ENCODE measurements at regions not wholly inside any gene's neighbourhood (a gene's known extent, or its start where the extent isn't known, plus 50 kb on each side); places are given as distances from the start of the nearest gene placed in this dataset.

DNA sequence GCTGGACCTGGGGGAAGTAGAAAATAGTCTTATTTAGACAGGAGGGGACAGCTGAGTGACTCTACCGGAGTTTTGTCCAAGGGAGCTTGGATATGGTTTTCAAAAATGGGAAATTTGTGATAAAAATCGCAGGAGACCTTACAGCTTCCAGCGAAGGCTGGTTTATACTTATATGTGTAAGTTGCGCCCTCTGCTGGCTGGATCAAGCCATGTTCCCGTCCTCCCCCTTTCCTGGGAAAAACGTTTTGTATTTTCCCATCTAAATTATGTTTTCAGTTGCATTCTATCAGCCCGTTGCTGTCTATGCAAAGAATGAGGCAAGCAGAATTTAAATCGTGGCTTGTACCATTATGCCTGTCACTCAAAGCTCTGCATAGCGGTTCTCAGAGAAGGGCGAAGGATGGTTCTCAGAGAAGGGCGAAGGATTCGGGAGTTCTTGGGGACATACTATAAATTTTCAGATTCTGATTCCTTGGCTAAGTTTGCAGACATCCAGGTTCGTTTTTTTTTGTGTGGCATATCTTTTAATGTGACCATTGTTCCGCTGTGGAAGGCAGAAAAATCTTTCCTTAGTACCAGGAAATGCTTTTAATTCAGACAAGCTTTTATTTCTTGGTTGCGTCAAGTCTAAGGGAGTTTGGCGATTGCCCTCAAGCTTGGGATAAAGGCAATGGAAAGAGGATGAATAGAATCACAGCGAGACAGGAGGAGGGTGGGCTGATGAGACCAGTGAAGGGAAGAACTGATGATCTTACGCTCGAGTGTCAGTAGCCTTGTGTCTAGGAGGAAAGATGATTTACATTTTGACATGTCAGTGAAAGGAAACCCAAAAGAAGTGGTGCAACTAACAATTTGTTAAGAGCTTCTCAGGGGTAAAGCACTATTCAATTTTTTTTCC, 128.5 kb upstream of the ARX start:
- peak; percentile 47 for DNase-seq (ENCODE audit: low read depth)

DNA sequence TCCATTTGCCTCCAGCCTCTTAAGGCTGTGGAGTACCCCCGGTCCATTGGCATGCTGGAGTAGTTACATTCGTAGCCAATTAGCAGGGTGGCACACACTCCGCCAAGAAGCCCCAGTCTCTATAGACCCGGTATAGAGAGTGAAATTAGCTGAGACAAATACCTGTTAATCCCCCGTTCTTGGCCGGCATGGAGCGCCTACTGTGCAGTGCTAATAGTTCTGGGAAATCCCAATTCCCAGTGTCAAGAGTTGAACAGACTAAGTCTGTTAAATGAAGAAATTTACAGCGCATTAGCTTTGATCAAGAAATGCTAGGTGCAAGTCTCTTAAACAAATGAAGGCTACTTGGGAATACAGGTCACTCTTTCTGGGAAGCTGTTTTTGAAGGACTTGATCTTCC, 127.8 kb upstream of the ARX start:
- no peak for DNase-seq (ENCODE audit: low read depth)

DNA sequence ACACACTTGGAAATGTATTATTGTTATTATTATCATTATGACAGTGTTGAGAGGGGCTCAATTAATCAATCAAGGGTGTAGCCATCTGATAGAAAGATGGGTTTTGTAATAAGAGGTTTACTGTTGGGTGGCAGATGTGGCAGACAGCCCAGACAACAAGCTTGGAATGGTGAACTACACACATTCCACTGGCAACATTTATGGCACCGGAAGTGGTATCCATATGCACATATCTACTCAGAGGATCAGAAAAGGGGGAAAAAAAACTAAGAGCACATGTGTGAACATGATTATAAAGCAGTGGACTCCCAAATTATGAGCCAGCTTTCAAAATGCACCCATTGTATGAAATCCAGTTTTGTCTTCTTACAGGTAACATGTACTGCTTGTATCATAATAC, 125.9 kb upstream of the ARX start:
- DNase-seq (ENCODE audit: low read depth), result no peak

DNA sequence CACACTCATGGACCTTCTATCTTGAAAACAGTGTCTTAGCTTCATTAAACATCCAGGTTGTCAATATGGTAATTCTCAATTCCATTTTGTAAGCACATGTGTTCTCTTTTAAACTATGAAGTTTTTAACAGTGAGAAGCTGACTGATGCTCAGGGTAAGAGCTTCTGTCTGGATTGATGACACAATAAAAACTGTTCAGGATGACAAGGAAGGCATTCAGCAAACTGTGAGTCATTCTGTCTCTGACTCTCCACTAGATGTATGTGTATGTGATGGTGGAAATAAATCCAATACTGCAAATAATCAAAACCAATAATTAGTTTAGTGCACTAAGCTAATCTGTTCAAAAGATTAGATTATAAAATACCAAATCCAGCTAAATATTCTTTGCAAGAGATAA, 115.3 kb upstream of the ARX start:
- DNase-seq (ENCODE audit: low read depth), result no peak

DNA sequence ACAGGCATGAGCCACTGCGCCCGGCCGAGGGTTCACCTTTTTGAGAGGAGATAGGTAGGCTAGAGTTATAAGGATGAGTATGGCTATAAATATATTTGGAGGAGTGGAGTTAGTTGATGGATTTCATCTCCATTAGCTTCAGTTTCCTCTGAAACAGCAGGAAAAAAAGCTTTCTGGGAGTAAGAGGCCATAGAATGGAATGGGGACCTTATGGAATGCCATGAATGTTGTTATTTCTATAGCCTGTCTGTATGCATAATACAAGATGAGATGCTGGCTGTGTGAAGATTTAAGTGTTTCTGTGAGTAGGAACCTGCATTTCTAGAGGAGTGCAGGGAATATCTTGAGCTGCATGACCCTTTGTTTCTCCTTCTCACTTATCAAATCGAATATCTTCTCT, 114.9 kb upstream of the ARX start:
- DNase-seq (ENCODE audit: low read depth), result no peak

DNA sequence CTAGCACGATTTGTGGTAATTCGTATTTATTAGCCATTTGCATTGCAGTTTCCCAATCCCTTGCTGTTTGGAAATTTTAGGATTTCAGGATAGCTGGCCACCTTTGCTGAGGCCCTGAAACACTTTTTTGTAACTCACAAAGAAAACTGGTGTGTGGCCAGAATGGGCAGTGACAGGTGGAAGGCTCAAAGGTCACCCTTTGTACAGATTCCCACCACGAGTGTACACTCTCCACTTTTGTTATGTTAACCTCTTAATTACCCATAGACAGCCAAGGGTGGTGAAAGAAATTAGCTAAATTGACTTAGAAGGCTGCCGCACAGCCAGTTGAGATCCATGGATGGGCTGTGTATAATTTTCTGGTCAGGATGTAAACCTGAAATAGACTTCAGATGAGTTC, 109.7 kb upstream of the ARX start:
- DNase-seq (ENCODE audit: low read depth), result no peak

DNA sequence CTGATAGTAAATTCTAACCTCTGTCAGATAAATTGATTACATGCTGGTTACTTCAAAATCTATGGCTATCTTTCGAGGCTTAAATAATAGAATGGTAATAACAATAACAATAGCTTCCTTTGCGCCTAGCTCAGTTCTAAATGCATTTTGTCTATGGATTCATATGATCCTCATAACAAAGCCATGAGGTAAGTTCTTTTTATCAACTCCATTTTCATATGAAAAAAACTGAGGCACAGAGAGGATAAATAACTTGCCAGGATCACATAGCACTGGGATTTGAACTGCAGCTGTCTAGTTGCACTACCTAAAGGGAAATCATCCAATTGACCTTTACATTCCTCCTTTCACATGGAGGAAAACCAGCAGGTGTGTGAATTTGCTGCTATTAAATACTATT, 108.6 kb upstream of the ARX start:
- DNase-seq (ENCODE audit: low read depth), result no peak

DNA sequence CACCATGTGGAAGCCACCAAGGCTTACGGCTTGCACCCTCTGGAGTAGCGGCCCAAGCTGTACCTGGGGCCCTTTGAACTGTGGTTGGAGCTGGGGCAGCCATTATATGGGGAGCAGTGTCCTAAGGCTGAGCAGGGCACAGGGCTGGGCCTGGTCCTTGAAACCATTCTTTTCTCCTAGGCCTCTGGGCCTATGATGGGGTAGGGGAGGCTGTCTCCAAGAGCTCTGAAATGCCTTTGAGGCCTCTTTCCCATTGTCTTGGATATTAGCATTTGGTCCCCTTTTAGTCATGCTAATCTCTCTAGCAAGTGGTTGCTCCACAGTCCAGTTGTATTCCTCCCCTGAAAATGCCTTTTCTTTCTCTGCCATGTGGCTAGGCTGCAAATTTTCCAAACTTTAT, 96.4 kb upstream of the ARX start:
- no peak for DNase-seq (ENCODE audit: low read depth)

DNA sequence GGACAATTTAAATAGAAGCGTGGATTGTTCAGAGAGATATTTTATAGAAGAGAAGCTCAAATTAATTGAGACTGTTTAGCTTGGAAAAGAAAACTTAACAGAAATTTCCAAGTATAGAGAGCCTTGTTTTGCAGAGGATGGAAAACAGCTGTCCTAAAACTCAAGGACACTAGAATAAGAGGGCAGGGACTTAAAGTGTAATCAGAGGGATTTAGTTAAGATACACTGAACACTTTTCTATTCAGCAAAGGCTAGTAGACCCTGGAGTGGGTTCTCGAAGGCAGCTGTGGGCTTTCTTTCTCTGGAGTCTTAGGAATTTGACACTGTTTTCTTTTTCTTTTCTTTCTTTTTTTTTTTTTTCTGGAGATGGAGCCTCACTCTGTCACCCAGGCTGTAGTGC, 92.7 kb upstream of the ARX start:
- DNase-seq (ENCODE audit: low read depth), result no peak

DNA sequence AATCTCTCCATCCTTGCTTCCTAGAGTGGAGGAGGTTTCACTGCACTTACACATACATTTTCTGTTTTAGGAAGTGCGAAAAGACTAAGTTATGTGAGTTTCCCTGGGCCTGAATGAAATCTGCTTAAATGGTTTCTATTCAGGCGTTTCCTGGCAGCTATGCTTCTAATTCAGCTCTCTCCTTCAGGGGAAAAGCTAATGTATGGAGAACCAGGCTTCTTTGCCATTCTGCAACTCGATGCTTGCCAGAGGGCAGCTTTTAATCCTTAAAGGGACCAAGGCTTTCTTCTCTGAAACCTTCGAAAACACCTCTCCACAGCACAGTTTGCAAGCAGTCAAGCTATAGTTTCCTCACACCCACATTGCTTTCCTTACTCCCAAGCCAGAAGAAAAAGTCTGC, 89.5 kb upstream of the ARX start:
- DNase-seq (ENCODE audit: low read depth), result no peak

DNA sequence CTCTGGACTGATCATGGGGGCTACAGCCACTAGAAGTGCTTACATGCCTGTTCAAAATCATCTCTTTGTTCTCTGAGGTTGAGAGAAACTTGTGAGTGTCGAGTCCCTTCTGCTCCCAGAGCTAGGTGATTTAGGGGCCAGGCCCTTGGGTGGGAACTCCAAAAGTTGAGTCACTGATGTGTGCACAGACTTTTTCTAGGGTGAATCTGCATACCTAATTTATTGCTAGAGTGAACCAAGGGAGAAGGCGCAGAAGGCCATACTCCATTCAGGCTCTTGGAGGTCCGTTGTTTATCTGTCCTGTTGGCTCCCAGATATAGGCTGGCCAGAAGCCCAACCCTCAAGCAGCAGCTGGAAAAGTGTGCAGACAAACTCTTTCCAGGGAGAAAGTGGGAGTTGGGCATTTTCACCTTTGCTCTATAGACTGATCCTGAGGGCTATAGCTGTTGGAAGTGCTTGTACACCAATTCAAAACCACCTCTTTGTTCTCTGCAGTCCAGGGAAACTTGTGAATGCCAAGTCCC, 80.8 kb upstream of the ARX start:
- peak; percentile 5 for DNase-seq (ENCODE audit: low read depth)

DNA sequence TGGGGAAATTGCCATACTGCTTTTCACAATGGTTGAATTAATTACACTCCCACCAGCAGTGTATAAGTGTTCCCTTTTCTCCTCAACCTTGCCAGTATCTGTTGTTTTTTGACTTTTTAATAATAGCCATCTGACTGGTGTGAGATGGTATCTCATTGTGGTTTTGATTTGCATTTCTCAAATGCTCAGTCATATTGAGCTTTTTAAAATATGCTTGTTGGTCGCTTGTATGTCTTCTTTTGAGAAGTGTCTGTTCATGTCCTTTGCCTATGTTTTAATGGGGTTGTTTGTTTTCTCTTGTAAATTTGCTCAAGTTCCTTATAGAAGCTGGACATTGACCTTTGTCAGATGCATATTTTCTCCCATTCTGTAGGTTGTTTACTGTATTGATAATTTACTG, 75.4 kb upstream of the ARX start:
- DNase-seq (ENCODE audit: low read depth), result peak; percentile 3

DNA sequence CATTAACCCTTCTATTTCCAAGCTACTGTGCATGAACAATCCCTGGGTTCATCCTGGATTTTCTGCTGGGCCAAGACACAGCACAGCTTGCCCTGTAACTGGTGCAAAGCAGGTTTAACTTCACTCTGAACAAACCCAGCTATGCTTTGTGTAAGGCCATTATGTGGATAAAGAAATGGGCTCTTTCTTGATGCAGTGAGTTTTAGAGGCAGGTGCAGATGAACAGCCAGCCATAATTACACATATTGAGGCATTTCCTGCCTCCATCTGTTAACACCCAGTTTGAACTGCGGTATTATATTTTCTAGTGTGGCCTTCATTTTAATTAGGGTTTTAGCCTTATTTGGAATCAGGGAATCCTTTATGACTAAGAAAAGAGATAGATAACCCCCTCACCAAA, 68.7 kb upstream of the ARX start:
- DNase-seq (ENCODE audit: low read depth), result no peak

DNA sequence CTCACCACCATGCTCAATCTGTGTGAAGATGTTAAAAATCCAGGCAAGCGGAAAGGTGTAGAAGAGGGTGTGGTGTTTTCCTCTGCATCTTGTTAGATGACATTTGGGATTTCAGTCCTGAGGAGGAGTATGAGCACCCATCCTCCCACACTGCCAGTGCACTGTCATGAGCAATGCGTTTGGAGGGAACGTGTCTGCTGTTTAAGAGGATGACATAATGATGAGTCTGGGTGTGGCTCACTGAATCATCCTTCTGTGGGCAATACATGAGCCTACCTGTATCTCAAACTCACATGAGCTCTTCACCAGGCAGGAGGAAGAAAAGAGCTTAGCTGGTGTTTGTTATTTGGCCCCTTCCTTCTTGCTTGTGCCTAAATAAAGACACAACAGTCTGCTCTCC, 67.9 kb upstream of the ARX start:
- DNase-seq (ENCODE audit: low read depth), result no peak

DNA sequence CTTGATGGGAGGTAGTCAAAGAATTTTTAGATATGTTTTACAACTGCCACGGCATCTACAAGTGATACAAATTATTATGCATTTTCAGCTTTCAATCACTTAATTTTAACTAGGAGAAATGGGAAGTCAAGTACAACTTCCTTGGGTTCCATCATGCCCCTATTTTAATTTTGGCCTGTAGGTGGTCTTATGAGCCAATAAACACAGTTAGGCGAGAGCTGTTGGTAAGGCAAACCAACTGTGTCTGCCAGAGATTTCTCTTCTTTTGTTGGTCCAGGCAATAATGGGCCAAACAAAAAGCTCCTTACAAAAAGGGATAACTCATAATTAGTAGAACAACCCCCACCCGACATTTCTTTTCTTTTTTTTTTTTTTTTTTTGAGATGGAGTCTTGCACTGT, 63.3 kb upstream of the ARX start:
- DNase-seq (ENCODE audit: low read depth), result no peak

DNA sequence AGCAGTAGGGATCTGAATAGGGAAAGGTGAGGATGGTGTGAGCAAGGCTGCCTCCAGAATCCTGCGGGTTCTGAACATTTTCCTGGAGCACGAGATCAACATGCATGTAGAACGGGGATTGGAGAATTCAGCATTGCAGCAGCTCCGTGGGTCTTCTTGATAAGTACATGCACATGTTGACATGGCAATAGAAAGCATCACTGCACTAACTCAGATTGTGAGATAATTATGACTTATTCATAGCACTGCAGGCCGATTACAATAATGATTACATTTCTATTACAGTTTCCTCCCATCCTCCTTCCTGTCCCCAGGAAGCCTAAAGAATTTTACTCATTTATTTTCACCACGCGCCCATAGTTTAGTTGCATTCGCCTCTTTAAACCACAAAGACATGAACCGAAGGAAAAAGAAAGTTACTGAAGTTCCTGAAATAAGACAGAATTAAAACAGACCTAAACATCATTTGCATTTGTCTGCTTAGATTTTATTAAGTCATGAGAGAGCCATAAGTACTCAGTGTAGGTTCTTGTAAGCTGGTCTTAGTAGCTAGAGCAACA, 61.3 kb upstream of the ARX start:
- no peak for DNase-seq (ENCODE audit: low read depth)

DNA sequence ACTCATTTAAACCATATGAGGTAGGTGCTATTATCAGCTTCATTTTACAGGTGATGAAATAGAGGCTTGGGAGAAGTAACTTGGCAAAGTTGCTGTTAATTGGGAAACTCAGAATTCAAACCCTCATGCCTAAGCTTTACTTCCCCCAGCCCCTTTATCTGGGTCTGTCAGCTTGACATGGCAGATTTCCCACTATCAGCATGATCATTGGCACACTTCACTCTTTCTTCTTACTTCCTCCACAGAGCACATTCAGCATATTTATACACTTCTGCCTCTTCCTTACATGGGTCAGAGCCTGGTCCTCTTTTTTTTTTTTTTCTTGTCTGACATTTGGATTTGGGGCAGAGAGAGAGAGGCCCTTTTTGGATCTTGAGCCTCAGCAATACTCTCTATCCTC, 56.5 kb upstream of the ARX start:
- DNase-seq (ENCODE audit: low read depth), result no peak

DNA sequence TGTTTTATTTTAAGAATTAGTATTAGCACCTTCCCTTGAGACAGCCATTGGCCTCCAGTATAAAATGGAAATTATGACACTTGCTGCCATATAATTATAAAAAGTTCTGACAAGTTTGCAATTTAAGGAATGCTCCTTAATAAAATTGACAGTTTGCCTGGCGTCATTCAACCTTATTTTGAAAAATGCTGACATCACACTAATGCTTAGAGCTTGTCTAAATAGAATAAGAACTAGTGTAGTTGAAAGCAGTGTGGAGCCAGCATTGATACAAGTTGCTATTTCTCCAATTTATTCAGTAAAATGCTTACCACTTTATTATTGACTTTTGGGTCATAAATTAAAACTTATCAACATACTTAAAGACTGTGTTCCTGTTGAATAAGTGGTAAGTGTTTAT, 54.3 kb upstream of the ARX start:
- DNase-seq (ENCODE audit: low read depth), result no peak

DNA sequence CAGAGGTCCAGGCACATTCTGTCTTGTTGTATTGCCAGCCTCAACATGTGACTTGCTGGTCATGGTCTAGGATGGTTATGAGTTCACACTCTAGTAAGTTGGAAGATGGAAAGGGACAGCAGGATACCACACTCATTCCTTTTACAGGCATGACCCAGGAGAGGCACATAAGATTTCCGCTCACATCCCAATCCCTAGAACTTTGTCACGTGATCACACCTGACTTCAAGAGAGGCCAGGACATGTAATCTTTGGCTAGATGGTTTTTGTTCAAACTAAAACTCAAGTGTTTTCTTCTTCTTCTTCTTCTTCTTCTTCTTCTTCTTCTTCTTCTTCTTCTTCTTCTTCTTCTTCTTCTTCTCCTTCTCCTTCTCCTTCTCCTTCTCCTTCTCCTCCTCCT, 53.4 kb upstream of the ARX start:
- no peak for DNase-seq (ENCODE audit: low read depth)

DNA sequence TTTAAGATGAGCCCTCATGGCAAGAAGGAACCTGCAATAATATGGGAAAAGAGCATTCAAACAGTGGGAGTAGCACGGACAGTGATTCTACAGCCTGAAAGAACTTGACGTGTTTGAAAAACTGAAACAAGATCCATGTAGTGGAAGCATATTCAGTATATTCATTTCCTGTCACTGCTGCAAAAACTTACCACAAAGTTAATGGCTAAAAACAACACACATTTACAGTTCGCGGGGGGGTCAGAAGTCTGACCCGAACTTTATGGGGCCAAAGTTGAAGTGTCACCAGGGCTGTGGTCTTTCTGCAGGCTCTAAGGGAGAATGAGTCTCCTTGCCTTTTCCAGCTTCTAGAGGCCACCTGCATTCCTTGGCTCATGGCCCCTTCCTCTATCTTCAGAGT, 52.6 kb upstream of the ARX start:
- no peak for DNase-seq (ENCODE audit: low read depth)

DNA sequence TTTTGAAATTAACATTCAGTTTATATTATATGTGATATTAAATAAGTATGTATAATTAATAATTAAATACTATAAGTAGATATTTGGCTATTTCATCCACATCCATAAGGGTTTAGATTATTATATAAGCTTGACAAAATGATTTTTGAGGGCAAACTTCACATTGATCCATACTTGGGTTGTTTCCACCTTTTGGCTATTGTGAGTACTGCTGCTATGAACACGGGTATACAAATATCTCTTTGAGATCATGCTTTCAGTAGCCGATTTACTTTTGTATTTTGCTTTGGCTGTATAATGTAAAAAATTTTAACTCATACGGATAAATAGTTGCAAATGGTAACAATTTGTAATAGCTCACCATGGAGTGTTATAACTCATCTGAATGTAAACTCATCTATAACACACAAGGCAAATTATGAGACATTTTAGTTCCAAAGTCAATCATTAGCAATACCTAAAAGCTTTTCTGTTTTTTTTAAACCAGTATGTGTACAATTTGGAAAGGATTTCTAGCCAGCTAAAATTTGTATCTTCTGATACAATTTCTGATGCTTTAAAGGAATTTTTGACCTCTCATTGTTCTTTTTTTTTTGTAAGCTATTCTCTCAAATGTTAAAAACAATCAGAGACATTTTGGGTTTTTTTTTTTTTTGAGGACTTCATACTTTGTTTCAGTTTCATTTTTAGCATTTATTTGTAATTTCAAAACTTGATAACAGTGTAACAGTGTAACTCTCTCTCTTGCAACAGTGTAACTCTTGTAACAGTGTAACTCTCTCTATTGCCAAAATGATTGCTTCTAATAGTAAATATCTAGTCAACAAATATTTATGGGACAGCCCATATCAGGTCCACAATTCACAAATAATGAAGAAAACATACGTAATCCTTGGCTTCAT, 51.8 kb upstream of the ARX start:
- DNase-seq (ENCODE audit: low read depth), result no peak

DNA sequence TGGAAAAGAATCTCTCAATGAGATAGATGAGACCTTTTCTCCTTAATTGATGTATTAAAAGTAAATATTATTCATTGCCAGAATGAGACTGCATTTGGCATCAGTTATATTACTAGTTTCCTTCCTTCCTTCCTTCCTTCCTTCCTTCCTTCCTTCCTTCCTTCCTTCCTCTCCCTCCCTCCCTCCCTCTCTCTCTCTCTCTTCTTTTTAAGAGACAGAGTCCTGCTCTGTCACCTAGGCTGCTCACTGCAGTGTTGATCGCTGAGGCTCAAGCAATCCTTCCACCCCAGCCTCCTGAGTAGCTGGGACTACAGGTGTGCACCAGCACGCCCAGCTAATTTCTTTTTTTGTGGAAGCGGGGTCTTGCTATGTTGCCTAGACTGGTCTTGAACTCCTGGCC, 50.4 kb upstream of the ARX start:
- no peak for DNase-seq (ENCODE audit: low read depth)

All from myocyte (in vitro differentiated cells).